MCF 10A (cell line): ENCODE measurements at regions not wholly inside any gene's neighbourhood (a gene's known extent, or its start where the extent isn't known, plus 50 kb on each side); places are given as distances from the start of the nearest gene placed in this dataset.

Experiments
- BruUV-seq: library from RNA; stranded (reverse); fragments of 400-500 nt; replicated peaks from 2 replicates; lab custom pipeline; 2021; lab: Mats Ljungman, UMichigan
- CTCF ChIA-PET: fragments of 300-600 bp; sonication (Branson Sonifier 250); formaldehyde crosslinking; extraction: SDS; loops from one replicate; lab custom pipeline; 2021; ENCODE audit warnings: antibody characterized with exemption, inconsistent platforms; lab: Yijun Ruan, JAX
- POLR2A ChIA-PET: fragments of 300-600, 350-650 bp; sonication (Branson Sonifier 250); formaldehyde crosslinking; extraction: SDS; loops from one replicate; lab custom pipeline; 2020; ENCODE audit warnings: antibody characterized with exemption, inconsistent platforms; lab: Yijun Ruan, JAX
- DNase-seq: peaks from one replicate; pipeline ENCODE4 v3.0.0-alpha.2; 2018; ENCODE audit not compliant: unreplicated experiment
- H3K27ac Mint-ChIP-seq: one replicate; pipeline ENCODE4 v1.8.0; 2022; ENCODE audit warnings: mild to moderate bottlenecking, low read depth, mixed read lengths; ENCODE audit not compliant: unreplicated experiment
- H3K27me3 Mint-ChIP-seq: one replicate; pipeline ENCODE4 v1.8.0; 2022; ENCODE audit warnings: mixed read lengths; ENCODE audit not compliant: insufficient read depth, unreplicated experiment
- H3K36me3 Mint-ChIP-seq: one replicate; pipeline ENCODE4 v1.8.0; 2022; ENCODE audit warnings: mild to moderate bottlenecking, moderate library complexity, mixed read lengths; ENCODE audit not compliant: insufficient read depth, unreplicated experiment
- H3K4me1 Mint-ChIP-seq: one replicate; pipeline ENCODE4 v1.8.0; 2022; ENCODE audit warnings: mixed read lengths; ENCODE audit not compliant: insufficient read depth, unreplicated experiment
- H3K4me3 Mint-ChIP-seq: one replicate; pipeline ENCODE4 v1.8.0; 2022; ENCODE audit warnings: mild to moderate bottlenecking, moderate library complexity, mixed read lengths; ENCODE audit not compliant: unreplicated experiment
- H3K9me3 Mint-ChIP-seq: one replicate; pipeline ENCODE4 v1.8.0; 2022; ENCODE audit warnings: mixed read lengths; ENCODE audit not compliant: unreplicated experiment
- CTCF ChIP-seq: fragments of 200-600 bp; IDR thresholded peaks from one replicate; pipeline ENCODE4 v1.8.0; 2022; ENCODE audit warnings: antibody characterized with exemption, mild to moderate bottlenecking; ENCODE audit not compliant: unreplicated experiment
- intact Hi-C: fragments of 100-400 bp; cut with micrococcal nuclease; formaldehyde crosslinking; loops from 2 replicates; pipeline ENCODE4 v1.14.1; 2022

DNA sequence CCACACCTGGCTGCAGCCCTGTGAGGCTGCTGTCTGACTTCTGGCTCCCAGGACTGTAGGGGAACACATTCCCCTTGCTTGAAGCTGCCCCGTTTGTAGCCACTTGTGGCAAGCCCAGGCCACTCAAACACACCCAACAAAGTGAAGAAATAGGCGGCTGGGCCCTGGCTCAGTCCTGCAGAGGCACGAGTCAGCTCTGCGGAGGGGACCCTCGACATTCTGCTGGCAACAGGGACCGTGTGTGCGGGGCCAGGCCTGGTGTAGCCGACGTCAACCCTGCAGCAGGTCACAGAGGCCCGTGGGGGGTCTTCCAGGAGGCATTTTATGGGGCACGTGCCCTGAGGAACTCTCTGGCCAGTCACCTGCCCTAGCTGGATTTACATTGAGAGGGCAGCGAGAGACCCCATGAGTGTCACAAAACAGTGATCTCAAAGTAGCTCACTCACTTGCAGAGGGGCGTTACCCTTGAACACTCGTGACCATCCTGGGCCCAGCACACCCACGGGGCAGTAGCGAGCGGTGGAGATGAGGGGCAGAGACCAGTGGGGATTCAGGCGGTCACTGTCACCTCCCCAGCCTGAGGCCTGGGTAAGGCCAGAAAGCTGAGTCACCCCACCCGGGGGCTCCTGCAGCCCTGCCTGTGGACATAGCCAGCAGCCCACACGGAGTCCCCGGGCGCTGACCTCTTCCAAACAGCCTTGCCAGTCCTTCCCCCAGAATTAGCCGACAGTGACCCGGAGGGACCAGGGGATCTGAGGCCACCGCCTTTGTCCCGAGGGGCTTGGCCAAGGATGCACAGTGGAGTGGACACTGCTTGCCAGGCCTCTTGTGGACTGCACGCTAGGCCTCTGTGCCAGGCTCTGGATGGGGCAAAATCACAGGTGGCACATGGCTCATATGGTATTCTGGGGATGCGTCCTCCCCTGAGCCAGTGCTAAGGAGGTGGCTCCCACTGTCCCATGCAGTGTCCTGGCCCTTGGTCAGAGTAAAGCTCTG lies 139.5 kb downstream of the CTTN start:
- Mint-ChIP-seq H3K9me3 (peaks cover 47% of the 10 kb centered on the region), H3K4me1 (no peaks in the 10 kb centered on the region), H3K4me3 (no peak overlapping the region), H3K27ac (no peak overlapping the region), H3K27me3 (no peaks in the 10 kb centered on the region), H3K36me3 (no peaks in the 10 kb centered on the region)
- no peak for DNase-seq
- CTCF ChIA-PET = no interaction called here
- BruUV-seq = no TSS peak
- POLR2A ChIA-PET = no interaction called here
- intact Hi-C loops = no loop called here
- TF ChIP-seq CTCF = no peak

- Mint-ChIP-seq H3K4me1 (no peaks in the 10 kb centered on the region), H3K27ac (no peak overlapping the region), H3K27me3 (no peaks in the 10 kb centered on the region), H3K9me3 (peaks cover 47% of the 10 kb centered on the region), H3K4me3 (no peak overlapping the region), H3K36me3 (no peaks in the 10 kb centered on the region)
- intact Hi-C loops = no loop called here
- DNase-seq = no peak
- BruUV-seq = no TSS peak
- TF ChIP-seq CTCF = no peak
- ChIA-PET POLR2A (no interaction called here), CTCF (no interaction called here)
Observed at GRCh38 chr11:70538641-70539359, 140.5 kb downstream of the CTTN start.

- no peak for TF ChIP-seq CTCF
- peaks cover 47% of the 10 kb centered on the region for H3K9me3 Mint-ChIP-seq
- DNase-seq = no peak
- H3K4me1 Mint-ChIP-seq = no peaks in the 10 kb centered on the region
- H3K27me3 Mint-ChIP-seq = no peaks in the 10 kb centered on the region
- CTCF ChIA-PET = no interaction called here
- no peak overlapping the region for H3K4me3 Mint-ChIP-seq
- intact Hi-C loops = no loop called here
- no TSS peak for BruUV-seq
- H3K36me3 Mint-ChIP-seq = no peaks in the 10 kb centered on the region
- H3K27ac Mint-ChIP-seq = no peak overlapping the region
- POLR2A ChIA-PET = no interaction called here
Observed at GRCh38 chr11:70539360-70540095, 141.2 kb downstream of the CTTN start.

DNA sequence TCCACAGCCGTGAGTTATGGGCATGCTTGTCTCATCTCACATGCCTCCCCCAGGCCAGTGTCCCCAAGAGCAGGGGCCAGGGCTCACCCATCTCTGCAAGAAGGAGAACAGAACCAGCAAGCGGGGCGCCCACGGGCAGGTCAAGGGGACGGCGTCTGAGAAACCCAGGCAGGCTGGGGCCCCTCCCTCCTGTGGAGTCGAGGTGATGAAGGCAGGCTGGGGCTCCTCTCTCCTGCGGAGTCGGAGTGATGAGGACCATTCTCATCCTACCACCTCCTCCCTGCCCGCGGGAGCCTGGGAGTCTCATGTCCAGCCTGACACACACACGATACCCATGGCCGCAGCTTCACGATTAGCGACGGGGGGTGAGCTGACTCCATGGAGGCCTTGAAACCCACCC lies 141.9 kb downstream of the CTTN start:
- no peak for TF ChIP-seq CTCF
- Mint-ChIP-seq H3K27me3 (no peaks in the 10 kb centered on the region), H3K36me3 (no peaks in the 10 kb centered on the region), H3K4me1 (no peaks in the 10 kb centered on the region), H3K27ac (no peak overlapping the region), H3K4me3 (no peak overlapping the region), H3K9me3 (peaks cover 42% of the 10 kb centered on the region)
- no peak for DNase-seq
- ChIA-PET POLR2A (no interaction called here), CTCF (no interaction called here)
- intact Hi-C loops = no loop called here
- BruUV-seq = no TSS peak
